ENCODE measurements at regions not wholly inside any gene's neighbourhood (a gene's known extent, or its start where the extent isn't known, plus 50 kb on each side); places are given as distances from the start of the nearest gene placed in this dataset.

- H3K9me2 ChIP-seq (replicated peaks; ENCODE audit: insufficient read depth, low read length), result no peaks in the 10 kb centered on the region
- no peaks in the 10 kb centered on the region for H4K20me1 ChIP-seq (ENCODE audit: low read depth, low read length)
- H3F3A ChIP-seq (ENCODE audit: insufficient read depth), result no peaks in the 10 kb centered on the region
- H3K27me3 ChIP-seq (ENCODE audit: low read length), result no peaks in the 10 kb centered on the region
- no peaks in the 10 kb centered on the region for H3K9me3 ChIP-seq (ENCODE audit: insufficient read depth, low read length)
- no peak overlapping the region for H3K4me3 ChIP-seq (ENCODE audit: insufficient read depth, low read length, poor library complexity, severe bottlenecking)
- no peaks in the 10 kb centered on the region for H3K36me3 ChIP-seq (ENCODE audit: low read length)
- no peak overlapping the region for H2AFZ ChIP-seq (ENCODE audit: low read depth, low read length, severe bottlenecking)
- H3K79me2 ChIP-seq (ENCODE audit: insufficient read depth, low read length), result no peaks in the 10 kb centered on the region
- no peak overlapping the region for H3K27ac ChIP-seq (ENCODE audit: low read depth, low read length)
- H3K9ac ChIP-seq (ENCODE audit: low read length), result no peak overlapping the region
- no peak for TF ChIP-seq EZH2phosphoT487 (conservative IDR thresholded peaks at IDR 0.05; ENCODE audit: low read length)
- no peak for TF ChIP-seq CTCF (IDR thresholded peaks at IDR 0.05; ENCODE audit: insufficient read depth, low read length, poor library complexity, severe bottlenecking)
- H3K4me2 ChIP-seq (ENCODE audit: low read depth, low read length, poor library complexity, severe bottlenecking), result no peak overlapping the region
Observed at GRCh38 chr10:63901881-63902280, 380.7 kb downstream of the REEP3 start.

- Histone ChIP-seq H2AFZ (ENCODE audit: low read depth, low read length, severe bottlenecking) (no peak overlapping the region), H3K27ac (ENCODE audit: low read depth, low read length) (no peak overlapping the region), H4K20me1 (ENCODE audit: low read depth, low read length) (no peaks in the 10 kb centered on the region), H3K4me3 (ENCODE audit: insufficient read depth, low read length, poor library complexity, severe bottlenecking) (no peak overlapping the region), H3K36me3 (ENCODE audit: low read length) (no peaks in the 10 kb centered on the region), H3K79me2 (ENCODE audit: insufficient read depth, low read length) (no peaks in the 10 kb centered on the region), H3K9me3 (ENCODE audit: insufficient read depth, low read length) (no peaks in the 10 kb centered on the region), H3K4me2 (ENCODE audit: low read depth, low read length, poor library complexity, severe bottlenecking) (no peak overlapping the region), H3K27me3 (ENCODE audit: low read length) (no peaks in the 10 kb centered on the region), H3K9me2 (replicated peaks; ENCODE audit: insufficient read depth, low read length) (no peaks in the 10 kb centered on the region), H3F3A (ENCODE audit: insufficient read depth) (no peaks in the 10 kb centered on the region), H3K9ac (ENCODE audit: low read length) (no peak overlapping the region)
- TF ChIP-seq EZH2phosphoT487 (conservative IDR thresholded peaks at IDR 0.05; ENCODE audit: low read length) (no peak), CTCF (IDR thresholded peaks at IDR 0.05; ENCODE audit: insufficient read depth, low read length, poor library complexity, severe bottlenecking) (no peak)
Observed at GRCh38 chr10:63910806-63911205, 389.6 kb downstream of the REEP3 start.

GRCh38 chr10:63915240-63915639 lies 394.0 kb downstream of the REEP3 start:
- no peaks in the 10 kb centered on the region for H3K9me2 ChIP-seq (replicated peaks; ENCODE audit: insufficient read depth, low read length)
- H3K4me2 ChIP-seq (ENCODE audit: low read depth, low read length, poor library complexity, severe bottlenecking), result no peak overlapping the region
- no peaks in the 10 kb centered on the region for H4K20me1 ChIP-seq (ENCODE audit: low read depth, low read length)
- no peaks in the 10 kb centered on the region for H3K79me2 ChIP-seq (ENCODE audit: insufficient read depth, low read length)
- no peak for TF ChIP-seq CTCF (IDR thresholded peaks at IDR 0.05; ENCODE audit: insufficient read depth, low read length, poor library complexity, severe bottlenecking)
- no peak for TF ChIP-seq EZH2phosphoT487 (conservative IDR thresholded peaks at IDR 0.05; ENCODE audit: low read length)
- no peak overlapping the region for H3K4me3 ChIP-seq (ENCODE audit: insufficient read depth, low read length, poor library complexity, severe bottlenecking)
- H2AFZ ChIP-seq (ENCODE audit: low read depth, low read length, severe bottlenecking), result no peak overlapping the region
- no peaks in the 10 kb centered on the region for H3K36me3 ChIP-seq (ENCODE audit: low read length)
- H3K9ac ChIP-seq (ENCODE audit: low read length), result no peak overlapping the region
- no peaks in the 10 kb centered on the region for H3K9me3 ChIP-seq (ENCODE audit: insufficient read depth, low read length)
- H3F3A ChIP-seq (ENCODE audit: insufficient read depth), result no peaks in the 10 kb centered on the region
- no peaks in the 10 kb centered on the region for H3K27me3 ChIP-seq (ENCODE audit: low read length)
- H3K27ac ChIP-seq (ENCODE audit: low read depth, low read length), result no peak overlapping the region
